ENCODE measurements at regions not wholly inside any gene's neighbourhood (a gene's known extent, or its start where the extent isn't known, plus 50 kb on each side); places are given as distances from the start of the nearest gene placed in this dataset.

- Mint-ChIP-seq H3K9me3 (peaks cover 0 to 5% (median 0%) of the 10 kb centered on the region in 7 donors), H3K36me3 (no peaks in the 10 kb centered on the region), H3K4me3 (no peak overlapping the region), H3K4me1 (no peaks in the 10 kb centered on the region), H3K27me3 (no peaks in the 10 kb centered on the region), H3K27ac (no peak overlapping the region)
- Histone ChIP-seq H3K36me3 (ENCODE audit: control insufficient read depth, insufficient read depth, low read length) (no peaks in the 10 kb centered on the region), H3K4me1 (ENCODE audit: control insufficient read depth, insufficient read depth, low read length, poor library complexity, severe bottlenecking) (no peaks in the 10 kb centered on the region), H3K4me3 (ENCODE audit: low read depth, low read length) (no peak overlapping the region), H3K27me3 (ENCODE audit: control insufficient read depth, insufficient read depth, low read length) (no peaks in the 10 kb centered on the region), H3K9me3 (ENCODE audit: control insufficient read depth in 2 of 2, low read length in 2 of 2) (peaks cover 0 to 2% of the 10 kb centered on the region in 2 experiments), H3K27ac (ENCODE audit: insufficient read depth, low read length, poor library complexity, severe bottlenecking) (no peak overlapping the region)
- ATAC-seq (ENCODE audit: low read depth in 2 of 2): no peak
- DNase-seq: no peak
Measured at GRCh38 chrX:4754878-4755604, 1041.6 kb upstream of the PRKX start.

- peaks cover 0 to 13% (median 8%) of the 10 kb centered on the region in 7 donors for H3K9me3 Mint-ChIP-seq
- no peak for ATAC-seq (ENCODE audit: low read depth in 2 of 2)
Measured at GRCh38 chrX:4741024-4741423, 1027.6 kb upstream of the PRKX start.

GRCh38 chrX:4735299-4735698, 1021.9 kb upstream of the PRKX start:
- peaks cover 0 to 2% of the 10 kb centered on the region in 2 experiments for H3K9me3 ChIP-seq (ENCODE audit: control insufficient read depth in 2 of 2, low read length in 2 of 2)
- Mint-ChIP-seq H3K4me1 (no peaks in the 10 kb centered on the region), H3K4me3 (no peak overlapping the region), H3K27me3 (no peaks in the 10 kb centered on the region), H3K36me3 (no peaks in the 10 kb centered on the region), H3K9me3 (peaks cover 0 to 17% (median 0%) of the 10 kb centered on the region in 7 donors), H3K27ac (no peak overlapping the region)
- DNase-seq (no peak), ATAC-seq (ENCODE audit: low read depth in 2 of 2) (no peak)
- no peaks in the 10 kb centered on the region for H3K36me3 ChIP-seq (ENCODE audit: control insufficient read depth, insufficient read depth, low read length)
- no peaks in the 10 kb centered on the region for H3K27me3 ChIP-seq (ENCODE audit: control insufficient read depth, insufficient read depth, low read length)
- H3K27ac ChIP-seq (ENCODE audit: insufficient read depth, low read length, poor library complexity, severe bottlenecking): no peak overlapping the region
- no peaks in the 10 kb centered on the region for H3K4me1 ChIP-seq (ENCODE audit: control insufficient read depth, insufficient read depth, low read length, poor library complexity, severe bottlenecking)
- H3K4me3 ChIP-seq (ENCODE audit: low read depth, low read length): no peak overlapping the region

More at GRCh38 chrX:4741024-4741423, 1027.6 kb upstream of the PRKX start:
- no peak overlapping the region for H3K4me3 ChIP-seq (ENCODE audit: low read depth, low read length)
- Mint-ChIP-seq H3K4me3 (peak overlapping the region in 1 of 4 donors; percentile 7), H3K27me3 (no peaks in the 10 kb centered on the region), H3K27ac (peak overlapping the region in 1 of 3 donors; percentile 26), H3K4me1 (no peaks in the 10 kb centered on the region), H3K36me3 (no peaks in the 10 kb centered on the region)
- no peaks in the 10 kb centered on the region for H3K27me3 ChIP-seq (ENCODE audit: control insufficient read depth, insufficient read depth, low read length)
- H3K27ac ChIP-seq (ENCODE audit: insufficient read depth, low read length, poor library complexity, severe bottlenecking): no peak overlapping the region
- H3K4me1 ChIP-seq (ENCODE audit: control insufficient read depth, insufficient read depth, low read length, poor library complexity, severe bottlenecking): no peaks in the 10 kb centered on the region
- H3K36me3 ChIP-seq (ENCODE audit: control insufficient read depth, insufficient read depth, low read length): no peaks in the 10 kb centered on the region
- H3K9me3 ChIP-seq (ENCODE audit: control insufficient read depth in 2 of 2, low read length in 2 of 2): peaks cover 0 to 2% of the 10 kb centered on the region in 2 experiments
- DNase-seq: no peak

GRCh38 chrX:4710618-4711433, 997.4 kb upstream of the PRKX start:
- H3K27ac Mint-ChIP-seq: no peak overlapping the region
- H3K4me3 Mint-ChIP-seq: no peak overlapping the region
- Histone ChIP-seq H3K36me3 (ENCODE audit: control insufficient read depth, insufficient read depth, low read length) (no peaks in the 10 kb centered on the region), H3K27ac (ENCODE audit: insufficient read depth, low read length, poor library complexity, severe bottlenecking) (no peak overlapping the region), H3K9me3 (ENCODE audit: control insufficient read depth in 2 of 2, low read length in 2 of 2) (no peaks in the 10 kb centered on the region), H3K4me3 (ENCODE audit: low read depth, low read length) (no peak overlapping the region), H3K27me3 (ENCODE audit: control insufficient read depth, insufficient read depth, low read length) (no peaks in the 10 kb centered on the region), H3K4me1 (ENCODE audit: control insufficient read depth, insufficient read depth, low read length, poor library complexity, severe bottlenecking) (no peaks in the 10 kb centered on the region)
- DNase-seq (no peak), ATAC-seq (ENCODE audit: low read depth in 2 of 2) (no peak)
- no peaks in the 10 kb centered on the region for H3K36me3 Mint-ChIP-seq
- H3K27me3 Mint-ChIP-seq: no peaks in the 10 kb centered on the region
- peaks cover 0 to 14% (median 0%) of the 10 kb centered on the region in 7 donors for H3K9me3 Mint-ChIP-seq
- no peaks in the 10 kb centered on the region for H3K4me1 Mint-ChIP-seq

GRCh38 chrX:4708970-4709760, 995.7 kb upstream of the PRKX start:
- Mint-ChIP-seq H3K27ac (no peak overlapping the region), H3K36me3 (no peaks in the 10 kb centered on the region), H3K9me3 (peaks cover 0 to 11% (median 0%) of the 10 kb centered on the region in 7 donors), H3K4me3 (no peak overlapping the region), H3K4me1 (no peaks in the 10 kb centered on the region), H3K27me3 (no peaks in the 10 kb centered on the region)
- no peak overlapping the region for H3K4me3 ChIP-seq (ENCODE audit: low read depth, low read length)
- DNase-seq (no peak), ATAC-seq (ENCODE audit: low read depth in 2 of 2) (no peak)
- no peak overlapping the region for H3K27ac ChIP-seq (ENCODE audit: insufficient read depth, low read length, poor library complexity, severe bottlenecking)
- H3K27me3 ChIP-seq (ENCODE audit: control insufficient read depth, insufficient read depth, low read length): no peaks in the 10 kb centered on the region
- no peaks in the 10 kb centered on the region for H3K9me3 ChIP-seq (ENCODE audit: control insufficient read depth in 2 of 2, low read length in 2 of 2)
- no peaks in the 10 kb centered on the region for H3K36me3 ChIP-seq (ENCODE audit: control insufficient read depth, insufficient read depth, low read length)
- H3K4me1 ChIP-seq (ENCODE audit: control insufficient read depth, insufficient read depth, low read length, poor library complexity, severe bottlenecking): no peaks in the 10 kb centered on the region

- H3K27me3 ChIP-seq (ENCODE audit: control insufficient read depth, insufficient read depth, low read length): no peaks in the 10 kb centered on the region
- Mint-ChIP-seq H3K27me3 (no peaks in the 10 kb centered on the region), H3K27ac (no peak overlapping the region), H3K9me3 (peaks cover 0 to 11% (median 0%) of the 10 kb centered on the region in 7 donors), H3K36me3 (no peaks in the 10 kb centered on the region), H3K4me3 (no peak overlapping the region), H3K4me1 (no peaks in the 10 kb centered on the region)
- H3K36me3 ChIP-seq (ENCODE audit: control insufficient read depth, insufficient read depth, low read length): no peaks in the 10 kb centered on the region
- DNase-seq (no peak), ATAC-seq (ENCODE audit: low read depth in 2 of 2) (no peak)
- no peak overlapping the region for H3K4me3 ChIP-seq (ENCODE audit: low read depth, low read length)
- no peak overlapping the region for H3K27ac ChIP-seq (ENCODE audit: insufficient read depth, low read length, poor library complexity, severe bottlenecking)
- H3K9me3 ChIP-seq (ENCODE audit: control insufficient read depth in 2 of 2, low read length in 2 of 2): no peaks in the 10 kb centered on the region
- H3K4me1 ChIP-seq (ENCODE audit: control insufficient read depth, insufficient read depth, low read length, poor library complexity, severe bottlenecking): no peaks in the 10 kb centered on the region
Measured at GRCh38 chrX:4706961-4707360, 993.5 kb upstream of the PRKX start.

GRCh38 chrX:4690521-4690920, 977.1 kb upstream of the PRKX start:
- Mint-ChIP-seq H3K27ac (no peak overlapping the region), H3K4me1 (no peaks in the 10 kb centered on the region), H3K36me3 (no peaks in the 10 kb centered on the region), H3K9me3 (peaks cover 0 to 11% (median 4%) of the 10 kb centered on the region in 7 donors), H3K4me3 (no peak overlapping the region), H3K27me3 (no peaks in the 10 kb centered on the region)
- Histone ChIP-seq H3K4me1 (ENCODE audit: control insufficient read depth, insufficient read depth, low read length, poor library complexity, severe bottlenecking) (no peaks in the 10 kb centered on the region), H3K27me3 (ENCODE audit: control insufficient read depth, insufficient read depth, low read length) (no peaks in the 10 kb centered on the region), H3K27ac (ENCODE audit: insufficient read depth, low read length, poor library complexity, severe bottlenecking) (no peak overlapping the region), H3K36me3 (ENCODE audit: control insufficient read depth, insufficient read depth, low read length) (no peaks in the 10 kb centered on the region), H3K4me3 (ENCODE audit: low read depth, low read length) (no peak overlapping the region), H3K9me3 (ENCODE audit: control insufficient read depth in 2 of 2, low read length in 2 of 2) (no peaks in the 10 kb centered on the region)
- no peak for DNase-seq
- no peak for ATAC-seq (ENCODE audit: low read depth in 2 of 2)

Measured in CD4-positive, CD25-positive, alpha-beta regulatory T cell (primary cell).